Loucy (cell line): ENCODE measurements at regions not wholly inside any gene's neighbourhood (a gene's known extent, or its start where the extent isn't known, plus 50 kb on each side); places are given as distances from the start of the nearest gene placed in this dataset.

Experiments
- H2AFZ ChIP-seq: fragments of 200-600 bp; sonication (generic); 2 replicates; pipeline ENCODE4 v1.6.0; 2016; ENCODE audit warnings: antibody characterized with exemption, mild to moderate bottlenecking, low read length, moderate library complexity
- H3F3A ChIP-seq: fragments of 200-600 bp; 2 replicates; pipeline ENCODE4 v1.6.0; 2016; ENCODE audit warnings: antibody characterized with exemption, low read depth, mild to moderate bottlenecking
- H3K27me3 ChIP-seq: fragments of 200-600 bp; sonication (generic); 2 replicates; pipeline ENCODE4 v1.6.1; 2014; ENCODE audit warnings: low read length, mild to moderate bottlenecking; ENCODE audit not compliant: insufficient read depth, poor library complexity, severe bottlenecking
- H3K36me3 ChIP-seq: fragments of 200-600 bp; sonication (generic); 2 replicates; pipeline ENCODE4 v1.6.1; 2016; ENCODE audit warnings: low read length; ENCODE audit not compliant: insufficient read depth
- H3K4me1 ChIP-seq: fragments of 200-600 bp; sonication (generic); 2 replicates; pipeline ENCODE4 v1.5.1; 2014; ENCODE audit warnings: low read length, mild to moderate bottlenecking; ENCODE audit not compliant: insufficient read depth, poor library complexity, severe bottlenecking
- H3K4me2 ChIP-seq: fragments of 200-600 bp; sonication (generic); 2 replicates; pipeline ENCODE4 v1.6.0; 2014; ENCODE audit warnings: antibody characterized with exemption, low read length, low read depth, mild to moderate bottlenecking; ENCODE audit not compliant: poor library complexity, severe bottlenecking
- H3K4me3 ChIP-seq: fragments of 200-600 bp; sonication (generic); 2 replicates; pipeline ENCODE4 v1.5.1; 2014; ENCODE audit warnings: low read length, mild to moderate bottlenecking, mixed read lengths; ENCODE audit not compliant: poor library complexity, severe bottlenecking
- H3K79me2 ChIP-seq: fragments of 200-600 bp; sonication (generic); 2 replicates; pipeline ENCODE4 v1.6.1; 2014; ENCODE audit warnings: low read length; ENCODE audit not compliant: insufficient read depth
- H3K9ac ChIP-seq: fragments of 200-600 bp; sonication (generic); 2 replicates; pipeline ENCODE4 v1.6.0; 2014; ENCODE audit warnings: mild to moderate bottlenecking, low read depth, low read length, moderate library complexity; ENCODE audit not compliant: poor library complexity, severe bottlenecking
- H3K9me2 ChIP-seq: fragments of 200-600 bp; sonication (generic); replicated peaks from 2 replicates; pipeline ENCODE4 v1.6.1; 2016; ENCODE audit warnings: low read depth, low read length, mixed read lengths
- H3K9me3 ChIP-seq: fragments of 200-600 bp; sonication (generic); 2 replicates; pipeline ENCODE4 v1.6.1; 2014; ENCODE audit warnings: mild to moderate bottlenecking, antibody characterized with exemption, low read length, low read depth; ENCODE audit not compliant: insufficient read depth
- H4K20me1 ChIP-seq: fragments of 200-600 bp; sonication (generic); 2 replicates; pipeline ENCODE4 v1.6.0; 2014; ENCODE audit warnings: antibody characterized with exemption, low read length, mild to moderate bottlenecking; ENCODE audit not compliant: insufficient read depth, poor library complexity, severe bottlenecking
- EZH2phosphoT487 ChIP-seq: fragments of 200-600 bp; IDR thresholded peaks from 2 replicates; pipeline ENCODE4 v1.6.1; 2018; ENCODE audit warnings: antibody characterized with exemption, mild to moderate bottlenecking, moderate library complexity, borderline replicate concordance
- TF ChIP-seq, protein P1 (sequence below): fragments of 200-600 bp; sonication (generic); conservative IDR thresholded peaks from 2 replicates; pipeline ENCODE4 v1.5.1; 2014; ENCODE audit warnings: mild to moderate bottlenecking, antibody characterized with exemption, low read length

DNA sequence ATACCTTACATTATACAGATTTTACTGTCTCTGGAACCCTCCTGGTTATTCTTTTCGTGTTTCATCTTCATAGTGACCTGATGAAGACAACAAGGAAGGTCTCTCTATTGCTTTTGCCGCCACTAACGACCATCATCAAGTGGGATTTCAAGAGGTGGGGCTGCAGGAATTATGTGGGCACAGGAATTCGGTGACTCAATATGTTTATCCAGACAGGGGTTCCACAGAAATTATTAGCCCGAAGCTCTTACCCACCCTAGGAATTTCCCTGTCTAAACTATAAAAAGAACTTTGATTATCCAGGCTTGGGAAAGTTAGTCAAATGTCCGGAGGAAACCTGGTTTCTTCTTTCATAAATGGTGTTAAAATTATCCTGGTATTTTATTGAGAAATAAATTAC is 566.8 kb upstream of the TENM4 start:
- no peak overlapping the region for H3K9ac ChIP-seq
- no peaks in the 10 kb centered on the region for H4K20me1 ChIP-seq
- H3K4me3 ChIP-seq: no peak overlapping the region
- H3K27me3 ChIP-seq: no peaks in the 10 kb centered on the region
- H3K79me2 ChIP-seq: no peaks in the 10 kb centered on the region
- no peak overlapping the region for H3K4me2 ChIP-seq
- no peaks in the 10 kb centered on the region for H3K4me1 ChIP-seq
- TF ChIP-seq, protein P1, sequence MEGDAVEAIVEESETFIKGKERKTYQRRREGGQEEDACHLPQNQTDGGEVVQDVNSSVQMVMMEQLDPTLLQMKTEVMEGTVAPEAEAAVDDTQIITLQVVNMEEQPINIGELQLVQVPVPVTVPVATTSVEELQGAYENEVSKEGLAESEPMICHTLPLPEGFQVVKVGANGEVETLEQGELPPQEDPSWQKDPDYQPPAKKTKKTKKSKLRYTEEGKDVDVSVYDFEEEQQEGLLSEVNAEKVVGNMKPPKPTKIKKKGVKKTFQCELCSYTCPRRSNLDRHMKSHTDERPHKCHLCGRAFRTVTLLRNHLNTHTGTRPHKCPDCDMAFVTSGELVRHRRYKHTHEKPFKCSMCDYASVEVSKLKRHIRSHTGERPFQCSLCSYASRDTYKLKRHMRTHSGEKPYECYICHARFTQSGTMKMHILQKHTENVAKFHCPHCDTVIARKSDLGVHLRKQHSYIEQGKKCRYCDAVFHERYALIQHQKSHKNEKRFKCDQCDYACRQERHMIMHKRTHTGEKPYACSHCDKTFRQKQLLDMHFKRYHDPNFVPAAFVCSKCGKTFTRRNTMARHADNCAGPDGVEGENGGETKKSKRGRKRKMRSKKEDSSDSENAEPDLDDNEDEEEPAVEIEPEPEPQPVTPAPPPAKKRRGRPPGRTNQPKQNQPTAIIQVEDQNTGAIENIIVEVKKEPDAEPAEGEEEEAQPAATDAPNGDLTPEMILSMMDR: no peak
- TF ChIP-seq EZH2phosphoT487: no peak
- H3K9me2 ChIP-seq: no peaks in the 10 kb centered on the region
- H3F3A ChIP-seq: no peaks in the 10 kb centered on the region
- no peak overlapping the region for H2AFZ ChIP-seq
- H3K36me3 ChIP-seq: no peaks in the 10 kb centered on the region
- H3K9me3 ChIP-seq: no peaks in the 10 kb centered on the region

DNA sequence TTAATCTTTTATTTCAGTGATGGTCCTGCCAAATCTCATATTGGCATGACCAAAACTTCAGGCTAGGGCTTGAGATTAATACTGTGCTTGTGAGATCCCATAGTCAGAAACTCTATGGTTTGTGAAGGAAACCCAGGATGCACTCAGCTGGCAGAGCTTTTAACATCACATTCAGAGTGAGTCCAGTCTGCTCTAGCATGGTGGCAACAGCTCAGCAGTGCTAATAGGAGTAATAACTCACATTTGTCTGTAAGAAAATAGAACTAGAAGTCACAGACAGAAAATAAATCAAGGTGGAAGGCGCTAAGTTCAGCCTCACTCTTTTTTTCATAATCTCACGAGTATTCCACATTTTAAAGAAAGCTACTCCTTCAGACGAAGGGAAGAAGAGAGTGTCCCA is 549.3 kb upstream of the TENM4 start:
- no peak overlapping the region for H3K4me2 ChIP-seq
- no peaks in the 10 kb centered on the region for H3K79me2 ChIP-seq
- H2AFZ ChIP-seq: no peak overlapping the region
- H3K9ac ChIP-seq: no peak overlapping the region
- no peaks in the 10 kb centered on the region for H3K4me1 ChIP-seq
- no peaks in the 10 kb centered on the region for H3K36me3 ChIP-seq
- no peaks in the 10 kb centered on the region for H3K9me3 ChIP-seq
- no peak for TF ChIP-seq EZH2phosphoT487
- TF ChIP-seq, protein P1: no peak
- no peaks in the 10 kb centered on the region for H3K9me2 ChIP-seq
- H3K27me3 ChIP-seq: no peaks in the 10 kb centered on the region
- no peaks in the 10 kb centered on the region for H4K20me1 ChIP-seq
- no peak overlapping the region for H3K4me3 ChIP-seq
- H3F3A ChIP-seq: no peaks in the 10 kb centered on the region

DNA sequence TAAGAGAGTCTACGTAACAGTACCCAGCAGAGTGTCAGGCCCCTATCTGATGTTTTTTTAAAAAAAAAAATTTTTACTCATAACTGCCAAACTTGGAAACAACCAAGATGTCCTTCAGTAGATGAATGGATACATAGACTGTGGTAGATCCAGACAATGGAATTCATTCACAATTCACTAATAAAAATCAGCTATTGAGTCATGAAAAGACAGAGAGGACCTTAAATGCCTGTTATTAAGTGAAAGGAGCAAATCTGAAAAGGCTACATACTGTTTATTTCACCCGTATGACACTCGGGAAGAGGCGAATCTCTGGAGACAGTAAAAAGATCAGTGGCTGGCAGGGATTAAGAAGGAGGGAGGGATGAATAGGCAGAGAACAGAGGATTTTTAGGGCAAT is 541.4 kb upstream of the TENM4 start:
- H3K27me3 ChIP-seq: no peaks in the 10 kb centered on the region
- no peak overlapping the region for H3K9ac ChIP-seq
- no peaks in the 10 kb centered on the region for H3K36me3 ChIP-seq
- no peaks in the 10 kb centered on the region for H3F3A ChIP-seq
- H3K4me3 ChIP-seq: no peak overlapping the region
- H4K20me1 ChIP-seq: no peaks in the 10 kb centered on the region
- no peaks in the 10 kb centered on the region for H3K9me3 ChIP-seq
- no peaks in the 10 kb centered on the region for H3K9me2 ChIP-seq
- TF ChIP-seq, protein P1: no peak
- TF ChIP-seq EZH2phosphoT487: no peak
- H2AFZ ChIP-seq: no peak overlapping the region
- no peak overlapping the region for H3K4me2 ChIP-seq
- H3K79me2 ChIP-seq: no peaks in the 10 kb centered on the region
- no peaks in the 10 kb centered on the region for H3K4me1 ChIP-seq
